ENCODE measurements at regions not wholly inside any gene's neighbourhood (a gene's known extent, or its start where the extent isn't known, plus 50 kb on each side); places are given as distances from the start of the nearest gene placed in this dataset.
A peak's percentile ranks its signal among the peaks of the same experiment; 100 is the strongest.

DNA sequence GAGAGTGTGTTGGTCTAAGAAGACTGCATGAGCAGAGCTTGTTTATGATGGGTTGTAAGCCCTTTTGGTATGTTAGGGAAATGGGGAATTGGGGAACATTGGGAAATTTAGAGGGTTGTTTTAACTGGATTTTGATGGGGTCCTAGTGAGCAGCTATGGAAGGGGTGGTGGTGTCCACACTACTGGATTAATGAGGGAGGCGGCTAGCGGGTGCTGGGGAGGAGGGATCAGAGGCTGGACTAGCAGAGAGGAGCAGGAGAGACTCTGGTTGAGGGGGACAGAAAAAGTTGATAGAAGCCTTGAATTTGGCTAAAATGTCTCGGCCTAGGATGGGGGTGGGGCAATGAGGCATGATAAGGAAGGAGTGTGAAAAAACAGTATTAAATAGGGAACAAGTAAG lies 1369.1 kb downstream of the UQCRFS1 start:
- Histone ChIP-seq H3K27me3 (ENCODE audit: insufficient read depth, low read length) (no peaks in the 10 kb centered on the region), H3K4me1 (ENCODE audit: insufficient read depth, low read length) (no peaks in the 10 kb centered on the region), H3K27ac (ENCODE audit: low read depth, low read length) (no peak overlapping the region), H2AFZ (ENCODE audit: low read length) (no peak overlapping the region), H3K4me2 (ENCODE audit: insufficient read depth, low read length) (no peak overlapping the region), H3K9me3 (ENCODE audit: low read depth, low read length) (no peaks in the 10 kb centered on the region), H3K36me3 (ENCODE audit: insufficient read depth, low read length) (no peaks in the 10 kb centered on the region), H4K20me1 (ENCODE audit: insufficient read depth, low read length) (no peaks in the 10 kb centered on the region), H3K4me3 (ENCODE audit: insufficient read depth, low read length) (no peak overlapping the region), H3K79me2 (ENCODE audit: insufficient read depth, low read length) (no peaks in the 10 kb centered on the region)
- TF ChIP-seq, protein P1, sequence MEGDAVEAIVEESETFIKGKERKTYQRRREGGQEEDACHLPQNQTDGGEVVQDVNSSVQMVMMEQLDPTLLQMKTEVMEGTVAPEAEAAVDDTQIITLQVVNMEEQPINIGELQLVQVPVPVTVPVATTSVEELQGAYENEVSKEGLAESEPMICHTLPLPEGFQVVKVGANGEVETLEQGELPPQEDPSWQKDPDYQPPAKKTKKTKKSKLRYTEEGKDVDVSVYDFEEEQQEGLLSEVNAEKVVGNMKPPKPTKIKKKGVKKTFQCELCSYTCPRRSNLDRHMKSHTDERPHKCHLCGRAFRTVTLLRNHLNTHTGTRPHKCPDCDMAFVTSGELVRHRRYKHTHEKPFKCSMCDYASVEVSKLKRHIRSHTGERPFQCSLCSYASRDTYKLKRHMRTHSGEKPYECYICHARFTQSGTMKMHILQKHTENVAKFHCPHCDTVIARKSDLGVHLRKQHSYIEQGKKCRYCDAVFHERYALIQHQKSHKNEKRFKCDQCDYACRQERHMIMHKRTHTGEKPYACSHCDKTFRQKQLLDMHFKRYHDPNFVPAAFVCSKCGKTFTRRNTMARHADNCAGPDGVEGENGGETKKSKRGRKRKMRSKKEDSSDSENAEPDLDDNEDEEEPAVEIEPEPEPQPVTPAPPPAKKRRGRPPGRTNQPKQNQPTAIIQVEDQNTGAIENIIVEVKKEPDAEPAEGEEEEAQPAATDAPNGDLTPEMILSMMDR (IDR thresholded peaks at IDR 0.05; ENCODE audit: extremely low read depth, low read depth, low read length): no peak
- peak; percentile 58 for DNase-seq (ENCODE audit: insufficient read length, low spot score, missing footprints)

DNA sequence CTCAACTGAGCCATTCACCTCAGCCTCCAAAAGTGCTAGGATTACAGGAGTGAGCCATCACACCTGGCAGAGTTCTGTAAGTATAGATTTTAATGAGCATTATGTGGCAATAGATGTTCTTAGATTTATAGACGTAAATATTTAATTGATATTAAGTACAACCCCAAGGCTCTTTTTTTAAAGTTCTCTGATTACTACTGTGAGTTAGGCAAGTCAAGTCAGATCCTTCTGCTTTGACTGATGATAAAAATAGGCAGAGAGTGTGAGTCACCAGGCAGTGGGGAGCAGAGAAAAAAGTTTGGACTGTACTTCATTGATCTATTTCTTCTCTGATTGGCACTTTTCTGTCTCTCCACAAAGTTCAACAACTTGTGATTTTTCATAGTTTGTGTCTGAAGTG lies 1379.9 kb downstream of the UQCRFS1 start:
- TF ChIP-seq, protein P1 (IDR thresholded peaks at IDR 0.05; ENCODE audit: extremely low read depth, low read depth, low read length): no peak
- DNase-seq (ENCODE audit: insufficient read length, low spot score, missing footprints): no peak
- H3K4me1 ChIP-seq (ENCODE audit: insufficient read depth, low read length): no peaks in the 10 kb centered on the region

DNA sequence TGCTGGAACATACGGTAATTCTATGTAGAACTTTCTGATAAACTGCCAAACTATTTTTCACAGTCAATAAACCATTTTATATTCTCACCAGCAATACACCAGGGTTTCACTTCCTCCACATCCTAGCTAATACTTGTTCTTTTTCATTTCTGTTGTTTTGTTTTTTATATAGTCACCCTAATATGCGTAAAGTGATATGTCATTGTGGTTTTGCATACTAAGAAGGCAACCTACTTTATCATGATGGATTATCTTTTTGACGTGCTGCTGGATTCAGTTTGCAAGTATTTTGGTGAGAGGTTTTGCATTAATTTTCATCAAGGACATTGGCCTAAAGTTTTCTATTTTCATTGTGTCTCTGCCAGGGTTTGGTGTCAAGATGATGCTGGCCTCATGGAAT lies 1384.1 kb downstream of the UQCRFS1 start:
- H4K20me1 ChIP-seq (ENCODE audit: insufficient read depth, low read length): no peaks in the 10 kb centered on the region
- TF ChIP-seq, protein P1 (IDR thresholded peaks at IDR 0.05; ENCODE audit: extremely low read depth, low read depth, low read length): no peak
- H3K27me3 ChIP-seq (ENCODE audit: insufficient read depth, low read length): no peaks in the 10 kb centered on the region
- no peak overlapping the region for H3K4me3 ChIP-seq (ENCODE audit: insufficient read depth, low read length)
- H3K27ac ChIP-seq (ENCODE audit: low read depth, low read length): no peak overlapping the region
- H3K4me1 ChIP-seq (ENCODE audit: insufficient read depth, low read length): no peaks in the 10 kb centered on the region
- H3K79me2 ChIP-seq (ENCODE audit: insufficient read depth, low read length): no peaks in the 10 kb centered on the region
- H3K36me3 ChIP-seq (ENCODE audit: insufficient read depth, low read length): no peaks in the 10 kb centered on the region
- no peak overlapping the region for H3K4me2 ChIP-seq (ENCODE audit: insufficient read depth, low read length)
- no peaks in the 10 kb centered on the region for H3K9me3 ChIP-seq (ENCODE audit: low read depth, low read length)
- H2AFZ ChIP-seq (ENCODE audit: low read length): no peak overlapping the region
- DNase-seq (ENCODE audit: insufficient read length, low spot score, missing footprints): no peak

More for the DNA sequence above, 1379.9 kb downstream of the UQCRFS1 start:
- no peak overlapping the region for H3K4me3 ChIP-seq (ENCODE audit: insufficient read depth, low read length)
- H2AFZ ChIP-seq (ENCODE audit: low read length): no peak overlapping the region
- no peaks in the 10 kb centered on the region for H3K9me3 ChIP-seq (ENCODE audit: low read depth, low read length)
- H3K27ac ChIP-seq (ENCODE audit: low read depth, low read length): no peak overlapping the region
- H4K20me1 ChIP-seq (ENCODE audit: insufficient read depth, low read length): no peaks in the 10 kb centered on the region
- H3K36me3 ChIP-seq (ENCODE audit: insufficient read depth, low read length): no peaks in the 10 kb centered on the region
- no peaks in the 10 kb centered on the region for H3K79me2 ChIP-seq (ENCODE audit: insufficient read depth, low read length)
- no peak overlapping the region for H3K4me2 ChIP-seq (ENCODE audit: insufficient read depth, low read length)
- H3K27me3 ChIP-seq (ENCODE audit: insufficient read depth, low read length): no peaks in the 10 kb centered on the region

DNA sequence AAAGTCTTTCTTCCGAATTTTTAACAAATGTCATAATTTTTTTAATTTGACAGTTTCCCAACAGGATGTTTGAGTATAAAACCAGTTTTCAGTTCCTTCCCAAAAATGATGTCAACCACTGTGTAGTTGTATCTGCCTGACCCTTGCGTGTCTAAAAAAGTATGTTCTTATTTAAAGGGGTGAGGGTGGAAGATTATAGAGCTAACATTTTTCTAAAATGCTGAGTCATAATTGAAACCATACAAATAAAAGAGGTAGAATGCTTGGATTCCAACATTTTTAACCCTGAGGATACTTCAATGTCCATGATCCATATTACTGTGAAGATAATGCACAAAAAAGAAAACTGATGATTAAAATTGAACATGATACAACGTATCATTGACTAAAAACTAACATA lies 1388.8 kb downstream of the UQCRFS1 start:
- no peak for DNase-seq (ENCODE audit: insufficient read length, low spot score, missing footprints)
- Histone ChIP-seq H4K20me1 (ENCODE audit: insufficient read depth, low read length) (no peaks in the 10 kb centered on the region), H3K27ac (ENCODE audit: low read depth, low read length) (no peak overlapping the region), H3K4me1 (ENCODE audit: insufficient read depth, low read length) (no peaks in the 10 kb centered on the region), H3K27me3 (ENCODE audit: insufficient read depth, low read length) (no peaks in the 10 kb centered on the region), H2AFZ (ENCODE audit: low read length) (no peak overlapping the region), H3K79me2 (ENCODE audit: insufficient read depth, low read length) (no peaks in the 10 kb centered on the region), H3K36me3 (ENCODE audit: insufficient read depth, low read length) (no peaks in the 10 kb centered on the region), H3K4me3 (ENCODE audit: insufficient read depth, low read length) (no peak overlapping the region), H3K4me2 (ENCODE audit: insufficient read depth, low read length) (no peak overlapping the region), H3K9me3 (ENCODE audit: low read depth, low read length) (no peaks in the 10 kb centered on the region)
- TF ChIP-seq, protein P1 (IDR thresholded peaks at IDR 0.05; ENCODE audit: extremely low read depth, low read depth, low read length): no peak

Measured in osteoblast (primary cell).